ENCODE measurements at regions not wholly inside any gene's neighbourhood (a gene's known extent, or its start where the extent isn't known, plus 50 kb on each side); places are given as distances from the start of the nearest gene placed in this dataset.

- 93 to 95% methylated on average over 13 to 14 of the region's 14 CpGs for WGBS, 2 experiments (ENCODE audit: insufficient coverage in 2 of 2)
- H3K27ac ChIP-seq (ENCODE audit: low read depth, low read length, severe bottlenecking), result no peak overlapping the region
- no peaks in the 10 kb centered on the region for H3K36me3 ChIP-seq (ENCODE audit: control insufficient read depth, insufficient read depth, low read length)
Measured at GRCh38 chr4:178415925-178416324, 973.7 kb upstream of the AGA start.

GRCh38 chr4:178423366-178423765 lies 981.1 kb upstream of the AGA start:
- Histone ChIP-seq H3K9me3 (ENCODE audit: control insufficient read depth, low read length) (no peaks in the 10 kb centered on the region), H3K4me1 (ENCODE audit: control insufficient read depth, insufficient read depth, low read length, poor library complexity, severe bottlenecking) (no peaks in the 10 kb centered on the region), H3K4me3 (ENCODE audit: extremely low read depth, insufficient read depth, low read length, poor library complexity, severe bottlenecking) (no peak overlapping the region), H3K36me3 (ENCODE audit: control insufficient read depth, insufficient read depth, low read length) (no peaks in the 10 kb centered on the region), H3K27ac (ENCODE audit: low read depth, low read length, severe bottlenecking) (no peak overlapping the region)
- WGBS, 2 experiments (ENCODE audit: insufficient coverage in 2 of 2), result 90 to 100% methylated on average over 1 of the region's 2 CpGs

More at GRCh38 chr4:178415925-178416324, 973.7 kb upstream of the AGA start:
- Histone ChIP-seq H3K9me3 (ENCODE audit: control insufficient read depth, low read length) (no peaks in the 10 kb centered on the region), H3K4me1 (ENCODE audit: control insufficient read depth, insufficient read depth, low read length, poor library complexity, severe bottlenecking) (no peaks in the 10 kb centered on the region), H3K4me3 (ENCODE audit: extremely low read depth, insufficient read depth, low read length, poor library complexity, severe bottlenecking) (no peak overlapping the region)

DNA sequence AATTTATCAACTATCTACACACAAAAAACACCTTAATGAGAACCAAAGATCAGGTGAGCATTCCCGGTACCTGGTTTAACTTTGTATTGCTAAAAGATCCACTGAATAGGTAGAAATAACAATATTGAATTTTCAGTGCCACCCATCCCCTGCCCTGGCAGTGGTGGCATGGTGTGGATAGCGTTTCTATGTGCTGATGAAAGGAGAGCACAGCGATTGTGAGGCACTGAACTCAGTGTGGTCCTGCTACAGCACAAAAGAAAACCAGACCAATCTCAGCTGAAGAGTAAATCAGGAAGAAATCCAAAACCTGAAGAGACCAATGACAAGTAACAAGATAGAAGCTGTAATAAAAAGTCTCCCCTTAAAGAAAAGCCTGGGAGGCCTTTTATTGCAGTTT lies 984.6 kb upstream of the AGA start:
- H3K27ac ChIP-seq (ENCODE audit: low read depth, low read length, severe bottlenecking), result no peak overlapping the region
- H3K4me1 ChIP-seq (ENCODE audit: control insufficient read depth, insufficient read depth, low read length, poor library complexity, severe bottlenecking), result no peaks in the 10 kb centered on the region
- H3K4me3 ChIP-seq (ENCODE audit: extremely low read depth, insufficient read depth, low read length, poor library complexity, severe bottlenecking), result no peak overlapping the region
- H3K9me3 ChIP-seq (ENCODE audit: control insufficient read depth, low read length), result no peaks in the 10 kb centered on the region
- no peaks in the 10 kb centered on the region for H3K36me3 ChIP-seq (ENCODE audit: control insufficient read depth, insufficient read depth, low read length)
- WGBS, 2 experiments (ENCODE audit: insufficient coverage in 2 of 2), result no CpG with 5 or more reads among the region's 3 CpGs

DNA sequence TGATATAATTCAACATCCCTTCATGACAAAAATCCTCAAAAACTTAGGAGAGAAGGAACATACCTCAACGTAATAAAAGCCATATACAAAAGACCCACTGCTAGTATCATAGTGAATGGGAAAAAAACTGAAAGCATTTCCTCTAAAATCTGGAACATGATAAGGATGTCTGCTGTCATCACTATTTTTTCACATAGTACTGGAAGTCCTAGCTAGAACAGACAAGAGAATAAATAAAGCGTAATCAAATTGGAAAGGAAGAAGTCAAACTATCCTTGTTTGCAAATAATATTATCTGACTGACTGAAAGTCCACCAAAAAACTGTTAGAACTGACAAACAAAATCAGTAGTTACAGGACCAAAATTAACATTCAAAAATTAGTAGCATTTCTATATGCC lies 985.4 kb upstream of the AGA start:
- H3K9me3 ChIP-seq (ENCODE audit: control insufficient read depth, low read length), result no peaks in the 10 kb centered on the region
- H3K4me3 ChIP-seq (ENCODE audit: extremely low read depth, insufficient read depth, low read length, poor library complexity, severe bottlenecking), result no peak overlapping the region
- no peaks in the 10 kb centered on the region for H3K36me3 ChIP-seq (ENCODE audit: control insufficient read depth, insufficient read depth, low read length)
- WGBS, 2 experiments (ENCODE audit: insufficient coverage in 2 of 2), result 100% methylated on average over 1 of the region's 2 CpGs; no CpG with 5 or more reads in 1 of the 2 experiments
- no peaks in the 10 kb centered on the region for H3K4me1 ChIP-seq (ENCODE audit: control insufficient read depth, insufficient read depth, low read length, poor library complexity, severe bottlenecking)
- H3K27ac ChIP-seq (ENCODE audit: low read depth, low read length, severe bottlenecking), result no peak overlapping the region

GRCh38 chr4:178448372-178449035 lies 1006.3 kb upstream of the AGA start:
- Histone ChIP-seq H3K27ac (ENCODE audit: low read depth, low read length, severe bottlenecking) (no peak overlapping the region), H3K36me3 (ENCODE audit: control insufficient read depth, insufficient read depth, low read length) (no peaks in the 10 kb centered on the region), H3K4me1 (ENCODE audit: control insufficient read depth, insufficient read depth, low read length, poor library complexity, severe bottlenecking) (no peaks in the 10 kb centered on the region), H3K9me3 (ENCODE audit: control insufficient read depth, low read length) (no peaks in the 10 kb centered on the region), H3K4me3 (ENCODE audit: extremely low read depth, insufficient read depth, low read length, poor library complexity, severe bottlenecking) (no peak overlapping the region)
- 85 to 100% methylated on average over 2 of the region's 2 CpGs for WGBS, 2 experiments (ENCODE audit: insufficient coverage in 2 of 2)

DNA sequence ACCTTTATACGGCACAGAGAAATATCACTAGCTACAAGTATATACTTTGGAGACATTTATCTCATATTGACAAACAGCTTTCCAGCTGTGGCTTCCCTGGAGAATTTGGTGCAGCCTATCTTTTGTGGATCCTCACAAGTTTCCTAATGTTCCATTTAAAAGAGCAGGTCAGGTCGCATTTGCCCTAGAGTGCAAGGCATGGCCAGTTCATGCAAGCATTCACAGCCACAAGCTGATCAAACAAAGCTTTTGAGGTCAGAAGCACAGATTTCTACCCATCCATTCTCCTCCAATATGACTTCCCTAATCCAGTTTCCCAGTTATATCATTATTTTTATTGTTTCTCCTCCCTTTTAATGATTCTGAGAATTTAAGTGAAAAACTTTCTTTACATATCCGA lies 1008.4 kb upstream of the AGA start:
- Histone ChIP-seq H3K36me3 (ENCODE audit: control insufficient read depth, insufficient read depth, low read length) (no peaks in the 10 kb centered on the region), H3K27ac (ENCODE audit: low read depth, low read length, severe bottlenecking) (no peak overlapping the region), H3K9me3 (ENCODE audit: control insufficient read depth, low read length) (no peaks in the 10 kb centered on the region), H3K4me3 (ENCODE audit: extremely low read depth, insufficient read depth, low read length, poor library complexity, severe bottlenecking) (no peak overlapping the region), H3K4me1 (ENCODE audit: control insufficient read depth, insufficient read depth, low read length, poor library complexity, severe bottlenecking) (no peaks in the 10 kb centered on the region)
- 92% methylated on average over 1 of the region's 3 CpGs; no CpG with 5 or more reads in 1 of the 2 experiments for WGBS, 2 experiments (ENCODE audit: insufficient coverage in 2 of 2)

GRCh38 chr4:178453057-178453456 lies 1010.8 kb upstream of the AGA start:
- H3K4me3 ChIP-seq (ENCODE audit: extremely low read depth, insufficient read depth, low read length, poor library complexity, severe bottlenecking), result no peak overlapping the region
- H3K4me1 ChIP-seq (ENCODE audit: control insufficient read depth, insufficient read depth, low read length, poor library complexity, severe bottlenecking), result no peaks in the 10 kb centered on the region
- no peaks in the 10 kb centered on the region for H3K9me3 ChIP-seq (ENCODE audit: control insufficient read depth, low read length)
- WGBS, 2 experiments (ENCODE audit: insufficient coverage in 2 of 2), result 83 to 88% methylated on average over 1 to 2 of the region's 4 CpGs
- H3K27ac ChIP-seq (ENCODE audit: low read depth, low read length, severe bottlenecking), result no peak overlapping the region
- H3K36me3 ChIP-seq (ENCODE audit: control insufficient read depth, insufficient read depth, low read length), result no peaks in the 10 kb centered on the region

DNA sequence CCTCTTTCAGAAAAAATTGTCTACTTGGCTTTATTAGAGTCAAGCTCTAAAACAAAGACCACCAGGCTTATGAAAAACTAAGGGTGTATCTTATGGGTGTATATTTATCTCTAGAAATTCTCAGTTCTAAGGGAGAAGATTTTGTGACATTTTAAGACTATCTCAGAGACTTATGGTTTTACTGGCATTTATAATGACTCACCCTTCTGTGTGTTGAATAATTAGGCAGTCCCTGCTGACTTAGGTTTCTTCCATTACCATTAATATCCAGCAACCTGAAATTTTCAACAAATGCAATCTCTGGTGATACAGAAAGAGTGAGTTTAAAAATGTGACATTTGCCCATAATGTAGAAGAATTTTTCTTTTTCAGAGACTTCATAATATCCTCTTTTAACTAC lies 1015.0 kb upstream of the AGA start:
- Histone ChIP-seq H3K36me3 (ENCODE audit: control insufficient read depth, insufficient read depth, low read length) (no peaks in the 10 kb centered on the region), H3K9me3 (ENCODE audit: control insufficient read depth, low read length) (no peaks in the 10 kb centered on the region), H3K4me1 (ENCODE audit: control insufficient read depth, insufficient read depth, low read length, poor library complexity, severe bottlenecking) (no peaks in the 10 kb centered on the region), H3K4me3 (ENCODE audit: extremely low read depth, insufficient read depth, low read length, poor library complexity, severe bottlenecking) (no peak overlapping the region), H3K27ac (ENCODE audit: low read depth, low read length, severe bottlenecking) (no peak overlapping the region)

DNA sequence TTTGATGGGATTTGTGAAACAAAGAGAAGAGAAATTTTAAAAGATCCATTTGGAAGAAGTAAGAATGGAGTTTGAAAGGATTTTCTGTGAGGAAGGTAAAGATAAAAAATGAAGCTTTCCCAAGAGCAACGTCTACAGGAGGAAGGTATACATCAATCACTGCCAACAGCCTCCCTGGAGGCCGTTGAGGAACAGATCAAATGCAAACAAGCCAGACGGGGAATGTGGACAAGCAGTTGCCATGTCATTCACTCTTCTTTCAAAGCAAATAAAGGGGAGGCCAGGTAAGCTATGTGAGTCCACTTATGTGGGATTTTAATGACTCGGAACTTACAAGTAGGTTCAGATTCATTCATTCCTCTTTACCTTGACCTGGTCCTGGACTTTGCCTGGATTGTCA lies 1020.5 kb upstream of the AGA start:
- Histone ChIP-seq H3K27ac (ENCODE audit: low read depth, low read length, severe bottlenecking) (no peak overlapping the region), H3K36me3 (ENCODE audit: control insufficient read depth, insufficient read depth, low read length) (no peaks in the 10 kb centered on the region), H3K4me3 (ENCODE audit: extremely low read depth, insufficient read depth, low read length, poor library complexity, severe bottlenecking) (no peak overlapping the region), H3K9me3 (ENCODE audit: control insufficient read depth, low read length) (no peaks in the 10 kb centered on the region), H3K4me1 (ENCODE audit: control insufficient read depth, insufficient read depth, low read length, poor library complexity, severe bottlenecking) (no peaks in the 10 kb centered on the region)
- 69 to 83% methylated on average over 1 to 2 of the region's 4 CpGs for WGBS, 2 experiments (ENCODE audit: insufficient coverage in 2 of 2)

DNA sequence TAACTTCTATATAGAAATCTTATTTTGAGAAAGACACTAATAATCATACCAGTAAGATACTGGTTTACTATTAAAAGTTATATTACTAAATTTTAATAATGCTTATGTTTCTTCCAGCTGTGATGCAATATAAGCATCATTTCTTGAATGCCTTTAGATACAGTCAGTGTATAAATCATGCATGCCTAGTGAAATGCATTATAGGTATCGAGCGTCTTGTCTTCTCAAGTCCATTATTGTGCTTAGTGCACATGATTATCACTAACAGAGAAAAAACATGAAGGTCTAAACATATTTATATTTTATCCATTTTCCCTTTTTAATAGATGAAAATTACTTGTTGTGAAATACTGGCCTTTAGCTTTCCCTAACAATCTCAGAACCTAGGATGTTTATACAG lies 1021.5 kb upstream of the AGA start:
- Histone ChIP-seq H3K4me3 (ENCODE audit: extremely low read depth, insufficient read depth, low read length, poor library complexity, severe bottlenecking) (no peak overlapping the region), H3K36me3 (ENCODE audit: control insufficient read depth, insufficient read depth, low read length) (no peaks in the 10 kb centered on the region), H3K27ac (ENCODE audit: low read depth, low read length, severe bottlenecking) (no peak overlapping the region), H3K9me3 (ENCODE audit: control insufficient read depth, low read length) (no peaks in the 10 kb centered on the region), H3K4me1 (ENCODE audit: control insufficient read depth, insufficient read depth, low read length, poor library complexity, severe bottlenecking) (no peaks in the 10 kb centered on the region)
- no CpG with 5 or more reads among the region's 2 CpGs for WGBS, 2 experiments (ENCODE audit: insufficient coverage in 2 of 2)

DNA sequence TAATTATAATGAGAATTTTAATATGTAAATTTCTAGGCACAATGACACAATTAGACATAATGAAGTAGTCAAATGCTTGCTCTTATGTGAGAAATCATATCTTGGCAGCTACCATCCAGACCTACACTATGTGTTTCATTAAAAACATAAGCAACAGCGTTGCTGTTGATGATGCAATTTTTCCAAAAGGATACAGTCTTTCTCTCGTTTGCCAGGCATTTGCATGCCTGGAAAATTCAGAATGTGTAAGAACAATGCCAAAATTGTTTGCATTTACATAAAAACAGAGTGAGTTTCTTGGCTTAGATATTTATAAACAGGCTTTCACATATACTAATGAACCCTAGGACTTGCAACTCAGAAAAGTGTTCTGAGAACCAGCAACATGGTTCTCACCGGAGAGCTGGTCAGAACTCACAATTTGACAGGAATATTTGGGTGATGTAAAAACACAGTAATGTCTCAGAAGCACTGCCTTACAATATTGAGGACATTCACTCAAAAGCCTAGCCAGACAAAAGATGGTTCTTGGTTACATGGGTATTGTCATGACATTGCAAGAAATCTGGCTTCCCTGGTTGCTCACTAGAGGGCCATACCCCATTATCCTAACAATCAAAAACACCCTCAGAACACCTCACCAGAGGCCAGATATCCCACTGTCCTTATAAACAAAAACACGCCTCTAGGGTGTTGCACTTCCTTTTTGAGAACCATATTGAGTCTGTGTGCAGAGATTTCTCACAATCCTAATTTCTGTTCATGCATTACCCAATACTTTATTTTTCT lies 1029.0 kb upstream of the AGA start:
- no peaks in the 10 kb centered on the region for H3K36me3 ChIP-seq (ENCODE audit: control insufficient read depth, insufficient read depth, low read length)
- H3K4me1 ChIP-seq (ENCODE audit: control insufficient read depth, insufficient read depth, low read length, poor library complexity, severe bottlenecking), result no peaks in the 10 kb centered on the region
- 60% methylated on average over 2 of the region's 4 CpGs; no CpG with 5 or more reads in 1 of the 2 experiments for WGBS, 2 experiments (ENCODE audit: insufficient coverage in 2 of 2)
- no peak overlapping the region for H3K27ac ChIP-seq (ENCODE audit: low read depth, low read length, severe bottlenecking)
- no peaks in the 10 kb centered on the region for H3K9me3 ChIP-seq (ENCODE audit: control insufficient read depth, low read length)
- H3K4me3 ChIP-seq (ENCODE audit: extremely low read depth, insufficient read depth, low read length, poor library complexity, severe bottlenecking), result no peak overlapping the region

Data from mesodermal cell (in vitro differentiated cells).